IPS DF 4.7 (cell line): ENCODE measurements at regions not wholly inside any gene's neighbourhood (a gene's known extent, or its start where the extent isn't known, plus 50 kb on each side); places are given as distances from the start of the nearest gene placed in this dataset.

ENCODE experiments used
- DNase-seq: peaks from one replicate; pipeline ENCODE4 v3.0.0-alpha.2; 2013; ENCODE audit warnings: low spot score; ENCODE audit errors: extremely low read depth

GRCh38 chr18:72194072-72194471, 350.1 kb downstream of the CBLN2 start:
- no peak for DNase-seq

- no peak for DNase-seq
Observed at GRCh38 chr18:72187956-72188355, 356.2 kb downstream of the CBLN2 start.

GRCh38 chr18:72181241-72181764, 362.8 kb downstream of the CBLN2 start:
- DNase-seq = no peak

GRCh38 chr18:72180689-72181088, 363.5 kb downstream of the CBLN2 start:
- no peak for DNase-seq

GRCh38 chr18:72174972-72175649, 369.0 kb downstream of the CBLN2 start:
- DNase-seq = no peak

- no peak for DNase-seq
Observed at GRCh38 chr18:72171596-72171995, 372.5 kb downstream of the CBLN2 start.

- no peak for DNase-seq
Observed at GRCh38 chr18:72161691-72162090, 382.5 kb downstream of the CBLN2 start.

GRCh38 chr18:72160510-72161445, 383.4 kb downstream of the CBLN2 start:
- DNase-seq = no peak

GRCh38 chr18:72155327-72155726, 388.8 kb downstream of the CBLN2 start:
- no peak for DNase-seq

- DNase-seq = no peak
Observed at GRCh38 chr18:72154926-72155325, 389.2 kb downstream of the CBLN2 start.

GRCh38 chr18:72152935-72153334, 391.2 kb downstream of the CBLN2 start:
- DNase-seq = no peak

GRCh38 chr18:72147830-72148229, 396.3 kb downstream of the CBLN2 start:
- no peak for DNase-seq

- no peak for DNase-seq
Observed at GRCh38 chr18:72140007-72140406, 404.1 kb downstream of the CBLN2 start.

- no peak for DNase-seq
Observed at GRCh38 chr18:72128649-72129048, 415.5 kb downstream of the CBLN2 start.

- DNase-seq = no peak
Observed at GRCh38 chr18:72122103-72122502, 422.0 kb downstream of the CBLN2 start.

GRCh38 chr18:72119082-72119481, 425.1 kb downstream of the CBLN2 start:
- no peak for DNase-seq

GRCh38 chr18:72114801-72115594, 429.1 kb downstream of the CBLN2 start:
- no peak for DNase-seq

- DNase-seq = peak; percentile 36
Observed at GRCh38 chr18:72107647-72108383, 436.3 kb downstream of the CBLN2 start.

GRCh38 chr18:72104851-72105250, 439.3 kb downstream of the CBLN2 start:
- DNase-seq = no peak

- no peak for DNase-seq
Observed at GRCh38 chr18:72102412-72102811, 441.7 kb downstream of the CBLN2 start.

- no peak for DNase-seq
Observed at GRCh38 chr18:72100465-72101004, 443.6 kb downstream of the CBLN2 start.
